Activated CD4-positive, alpha-beta memory T cell treated with anti-CD3 and anti-CD28 coated beads for 36 hours (primary cell): ENCODE measurements at regions not wholly inside any gene's neighbourhood (a gene's known extent, or its start where the extent isn't known, plus 50 kb on each side); places are given as distances from the start of the nearest gene placed in this dataset.

Experiments
- CTCF ChIA-PET: fragments of 350-600 bp; sonication (Branson Sonifier 250); formaldehyde crosslinking; loops from one replicate; lab custom pipeline; 2021; ENCODE audit warnings: antibody characterized with exemption, inconsistent platforms; lab: Charles Lee
- POLR2A ChIA-PET: fragments of 350-600 bp; sonication (Branson Sonifier 250); formaldehyde crosslinking; loops from one replicate; lab custom pipeline; 2021; ENCODE audit warnings: antibody characterized with exemption; lab: Charles Lee
- DNase-seq: peaks from one replicate; pipeline ENCODE4 v3.0.0-alpha.2; 2020
- H3K27ac Mint-ChIP-seq: one replicate; pipeline ENCODE4 v1.8.0; 2021; ENCODE audit warnings: mixed read lengths
- H3K27me3 Mint-ChIP-seq: one replicate; pipeline ENCODE4 v1.8.0; 2021; ENCODE audit warnings: mixed read lengths
- H3K36me3 Mint-ChIP-seq: one replicate; pipeline ENCODE4 v1.8.0; 2021; ENCODE audit warnings: mixed read lengths
- H3K4me1 Mint-ChIP-seq: one replicate; pipeline ENCODE4 v1.8.0; 2021; ENCODE audit warnings: low read depth, mixed read lengths
- H3K4me3 Mint-ChIP-seq: one replicate; pipeline ENCODE4 v1.8.0; 2021; ENCODE audit warnings: mild to moderate bottlenecking, mixed read lengths
- H3K9me3 Mint-ChIP-seq: one replicate; pipeline ENCODE4 v1.8.0; 2021; ENCODE audit warnings: mixed read lengths
- intact Hi-C: fragments of 100-400 bp; cut with micrococcal nuclease; formaldehyde crosslinking; loops from one replicate; pipeline ENCODE4 v1.15.1; 2023

GRCh38 chrX:39336671-39337311 is 535.5 kb downstream of the MID1IP1 start:
- Mint-ChIP-seq H3K27me3 (no peaks in the 10 kb centered on the region), H3K9me3 (no peaks in the 10 kb centered on the region), H3K36me3 (no peaks in the 10 kb centered on the region), H3K4me3 (peak overlapping the region; percentile 41), H3K27ac (peak overlapping the region; percentile 88), H3K4me1 (peaks cover 45% of the 10 kb centered on the region)
- intact Hi-C loops, result loop anchor here (10.0 kb wide), 1 partner anchor 532 kb away; the partner anchor contains the start of gene MID1IP1
- ChIA-PET CTCF (no interaction called here), POLR2A (interaction anchor here (1.3 kb wide), 1 partner anchor 10 kb away, joined by 3 read pairs; no protein-coding TSS in a partner anchor)
- peak; percentile 57 for DNase-seq

- intact Hi-C loops, result loop anchor here (10.0 kb wide), 1 partner anchor 533 kb away; the partner anchor contains the start of gene MID1IP1
- no peak for DNase-seq
- ChIA-PET CTCF (no interaction called here), POLR2A (no interaction called here)
- Mint-ChIP-seq H3K4me1 (peaks cover 38% of the 10 kb centered on the region), H3K27ac (peak overlapping the region; percentile 88), H3K27me3 (no peaks in the 10 kb centered on the region), H3K9me3 (no peaks in the 10 kb centered on the region), H3K4me3 (no peak overlapping the region), H3K36me3 (no peaks in the 10 kb centered on the region)
Measured at GRCh38 chrX:39337451-39337850, 536.2 kb downstream of the MID1IP1 start.

- Mint-ChIP-seq H3K4me3 (no peak overlapping the region), H3K36me3 (no peaks in the 10 kb centered on the region), H3K27me3 (no peaks in the 10 kb centered on the region), H3K27ac (no peak overlapping the region), H3K9me3 (no peaks in the 10 kb centered on the region), H3K4me1 (peaks cover 33% of the 10 kb centered on the region)
- ChIA-PET POLR2A (no interaction called here), CTCF (no interaction called here)
- DNase-seq, result no peak
- intact Hi-C loops, result loop anchor here (10.0 kb wide), 1 partner anchor 534 kb away; the partner anchor contains the start of gene MID1IP1
Measured at GRCh38 chrX:39338583-39338982, 537.3 kb downstream of the MID1IP1 start.

- POLR2A ChIA-PET, result interaction anchor here (0.7 kb wide), 1 partner anchor 53 kb away, joined by 3 read pairs; no protein-coding TSS in a partner anchor
- peaks cover 7% of the 10 kb centered on the region for H3K4me1 Mint-ChIP-seq
- DNase-seq, result no peak
- H3K27me3 Mint-ChIP-seq, result no peaks in the 10 kb centered on the region
- intact Hi-C loops, result no loop called here
- no peaks in the 10 kb centered on the region for H3K36me3 Mint-ChIP-seq
- H3K4me3 Mint-ChIP-seq, result no peak overlapping the region
- no peak overlapping the region for H3K27ac Mint-ChIP-seq
- CTCF ChIA-PET, result interaction anchor here (0.6 kb wide), 1 partner anchor 293 kb away, joined by 3 read pairs; no protein-coding TSS in a partner anchor
- no peaks in the 10 kb centered on the region for H3K9me3 Mint-ChIP-seq
Measured at GRCh38 chrX:39356119-39356807, 555.0 kb downstream of the MID1IP1 start.

- H3K27ac Mint-ChIP-seq, result no peak overlapping the region
- DNase-seq, result no peak
- no peaks in the 10 kb centered on the region for H3K9me3 Mint-ChIP-seq
- no peaks in the 10 kb centered on the region for H3K27me3 Mint-ChIP-seq
- ChIA-PET POLR2A (no interaction called here), CTCF (no interaction called here)
- intact Hi-C loops, result no loop called here
- H3K36me3 Mint-ChIP-seq, result no peaks in the 10 kb centered on the region
- peaks cover 7% of the 10 kb centered on the region for H3K4me1 Mint-ChIP-seq
- H3K4me3 Mint-ChIP-seq, result no peak overlapping the region
Measured at GRCh38 chrX:39360101-39360500, 558.8 kb downstream of the MID1IP1 start.

- intact Hi-C loops, result no loop called here
- no peaks in the 10 kb centered on the region for H3K36me3 Mint-ChIP-seq
- peaks cover 2% of the 10 kb centered on the region for H3K4me1 Mint-ChIP-seq
- ChIA-PET CTCF (interaction anchor here (0.5 to 1.7 kb wide), 2 partner anchors 209 to 210 kb away, joined by 3 read pairs; no protein-coding TSS in a partner anchor), POLR2A (no interaction called here)
- no peaks in the 10 kb centered on the region for H3K9me3 Mint-ChIP-seq
- H3K4me3 Mint-ChIP-seq, result no peak overlapping the region
- no peaks in the 10 kb centered on the region for H3K27me3 Mint-ChIP-seq
- H3K27ac Mint-ChIP-seq, result no peak overlapping the region
- DNase-seq, result no peak
Measured at GRCh38 chrX:39361736-39362135, 560.5 kb downstream of the MID1IP1 start.

- Mint-ChIP-seq H3K36me3 (no peaks in the 10 kb centered on the region), H3K4me1 (no peaks in the 10 kb centered on the region), H3K27me3 (no peaks in the 10 kb centered on the region), H3K9me3 (no peaks in the 10 kb centered on the region), H3K4me3 (no peak overlapping the region), H3K27ac (no peak overlapping the region)
- ChIA-PET CTCF (no interaction called here), POLR2A (no interaction called here)
- intact Hi-C loops, result no loop called here
- no peak for DNase-seq
Measured at GRCh38 chrX:39367416-39367815, 566.2 kb downstream of the MID1IP1 start.

GRCh38 chrX:39372115-39372514 is 570.9 kb downstream of the MID1IP1 start:
- Mint-ChIP-seq H3K9me3 (no peaks in the 10 kb centered on the region), H3K27ac (no peak overlapping the region), H3K4me1 (no peaks in the 10 kb centered on the region), H3K36me3 (no peaks in the 10 kb centered on the region), H3K27me3 (no peaks in the 10 kb centered on the region), H3K4me3 (no peak overlapping the region)
- DNase-seq, result no peak
- intact Hi-C loops, result no loop called here
- CTCF ChIA-PET, result no interaction called here
- POLR2A ChIA-PET, result no interaction called here

GRCh38 chrX:39377157-39377556 is 575.9 kb downstream of the MID1IP1 start:
- H3K4me1 Mint-ChIP-seq, result peaks cover 4% of the 10 kb centered on the region
- H3K36me3 Mint-ChIP-seq, result no peaks in the 10 kb centered on the region
- ChIA-PET CTCF (no interaction called here), POLR2A (no interaction called here)
- H3K27ac Mint-ChIP-seq, result no peak overlapping the region
- intact Hi-C loops, result no loop called here
- no peaks in the 10 kb centered on the region for H3K9me3 Mint-ChIP-seq
- no peak overlapping the region for H3K4me3 Mint-ChIP-seq
- DNase-seq, result no peak
- no peaks in the 10 kb centered on the region for H3K27me3 Mint-ChIP-seq

- ChIA-PET POLR2A (no interaction called here), CTCF (no interaction called here)
- intact Hi-C loops, result no loop called here
- DNase-seq, result no peak
- Mint-ChIP-seq H3K36me3 (no peaks in the 10 kb centered on the region), H3K27ac (no peak overlapping the region), H3K4me3 (no peak overlapping the region), H3K9me3 (no peaks in the 10 kb centered on the region), H3K4me1 (peaks cover 4% of the 10 kb centered on the region), H3K27me3 (no peaks in the 10 kb centered on the region)
Measured at GRCh38 chrX:39377773-39378172, 576.5 kb downstream of the MID1IP1 start.

GRCh38 chrX:39381422-39381821 is 580.2 kb downstream of the MID1IP1 start:
- ChIA-PET CTCF (interaction anchor here (1.1 kb wide), 1 partner anchor 120 kb away, joined by 3 read pairs; no protein-coding TSS in a partner anchor), POLR2A (no interaction called here)
- H3K36me3 Mint-ChIP-seq, result no peaks in the 10 kb centered on the region
- intact Hi-C loops, result no loop called here
- H3K4me3 Mint-ChIP-seq, result no peak overlapping the region
- no peaks in the 10 kb centered on the region for H3K9me3 Mint-ChIP-seq
- no peak overlapping the region for H3K27ac Mint-ChIP-seq
- H3K27me3 Mint-ChIP-seq, result no peaks in the 10 kb centered on the region
- DNase-seq, result no peak
- H3K4me1 Mint-ChIP-seq, result peaks cover 4% of the 10 kb centered on the region

GRCh38 chrX:39384996-39385395 is 583.7 kb downstream of the MID1IP1 start:
- Mint-ChIP-seq H3K9me3 (no peaks in the 10 kb centered on the region), H3K4me1 (no peaks in the 10 kb centered on the region), H3K36me3 (no peaks in the 10 kb centered on the region), H3K4me3 (no peak overlapping the region), H3K27ac (no peak overlapping the region), H3K27me3 (no peaks in the 10 kb centered on the region)
- DNase-seq, result no peak
- intact Hi-C loops, result no loop called here
- ChIA-PET POLR2A (no interaction called here), CTCF (interaction anchor here (0.8 kb wide), 1 partner anchor 20 kb away, joined by 3 read pairs; no protein-coding TSS in a partner anchor)
